ENCODE measurements at regions not wholly inside any gene's neighbourhood (a gene's known extent, or its start where the extent isn't known, plus 50 kb on each side); places are given as distances from the start of the nearest gene placed in this dataset.

GRCh38 chr22:45077286-45077685 is 67.5 kb upstream of the PHF21B start:
- Histone ChIP-seq H3K27ac (no peak overlapping the region), H3K27me3 (replicated peaks in 1 of 7) (peaks cover 0 to 81% (median 18%) of the 10 kb centered on the region in 7 donors), H3K4me3 (no peak overlapping the region), H3K36me3 (no peaks in the 10 kb centered on the region), H3K4me1 (no peaks in the 10 kb centered on the region), H3K9me3 (no peaks in the 10 kb centered on the region)
- DNase-seq = no peak
- WGBS, 5 donors = 69 to 84% (median 77%) methylated on average over 8 to 14 of the region's 14 CpGs
- no peak for TF ChIP-seq POLR2AphosphoS5 (IDR thresholded peaks at IDR 0.05)
- no peak for TF ChIP-seq POLR2A (IDR thresholded peaks at IDR 0.05)
- TF ChIP-seq CTCF (IDR thresholded peaks at IDR 0.05 in 8 of 11, conservative IDR thresholded peaks at IDR 0.05 in 3 of 11) = no peak
- intact Hi-C loops (cut with DNase I; ENCODE audit: low total_unique reads) = no loop called here

GRCh38 chr22:45077826-45078334 is 68.1 kb upstream of the PHF21B start:
- 23 to 59% (median 43%) methylated on average over 24 to 25 of the region's 25 CpGs for WGBS, 5 donors

GRCh38 chr22:45082795-45083194 is 73.0 kb upstream of the PHF21B start:
- DNase-seq = no peak
- WGBS, 5 donors = 26 to 41% (median 37%) methylated on average over 9 of the region's 9 CpGs
- H3K9me3 ChIP-seq = no peaks in the 10 kb centered on the region
- no peaks in the 10 kb centered on the region for H3K4me1 ChIP-seq
- H3K27me3 ChIP-seq (replicated peaks in 1 of 7) = peaks cover 0 to 68% (median 15%) of the 10 kb centered on the region in 7 donors
- TF ChIP-seq POLR2AphosphoS5 (IDR thresholded peaks at IDR 0.05) (no peak), CTCF (IDR thresholded peaks at IDR 0.05 in 8 of 11, conservative IDR thresholded peaks at IDR 0.05 in 3 of 11) (peak in 1 of 11 experiments; percentile 11)
- no peak overlapping the region for H3K4me3 ChIP-seq
- no peak overlapping the region for H3K27ac ChIP-seq
- H3K36me3 ChIP-seq = no peaks in the 10 kb centered on the region
- intact Hi-C loops (cut with DNase I; ENCODE audit: low total_unique reads) = no loop called here

More at GRCh38 chr22:45077826-45078334, 68.1 kb upstream of the PHF21B start:
- Histone ChIP-seq H3K36me3 (no peaks in the 10 kb centered on the region), H3K27ac (no peak overlapping the region), H3K4me3 (no peak overlapping the region), H3K4me1 (no peaks in the 10 kb centered on the region), H3K9me3 (no peaks in the 10 kb centered on the region), H3K27me3 (replicated peaks in 1 of 7) (peaks cover 0 to 81% (median 19%) of the 10 kb centered on the region in 7 donors)
- intact Hi-C loops (cut with DNase I; ENCODE audit: low total_unique reads) = no loop called here
- TF ChIP-seq POLR2A (IDR thresholded peaks at IDR 0.05) = no peak
- DNase-seq = no peak

- H3K36me3 ChIP-seq = no peaks in the 10 kb centered on the region
- H3K27me3 ChIP-seq (replicated peaks in 1 of 7) = peaks cover 0 to 58% (median 11%) of the 10 kb centered on the region in 7 donors
- H3K4me1 ChIP-seq = no peaks in the 10 kb centered on the region
- no peak overlapping the region for H3K4me3 ChIP-seq
- no peak overlapping the region for H3K27ac ChIP-seq
- H3K9me3 ChIP-seq = no peaks in the 10 kb centered on the region
- intact Hi-C loops (cut with DNase I; ENCODE audit: low total_unique reads) = no loop called here
- TF ChIP-seq POLR2A (IDR thresholded peaks at IDR 0.05) = no peak
- no peak for TF ChIP-seq CTCF (IDR thresholded peaks at IDR 0.05 in 8 of 11, conservative IDR thresholded peaks at IDR 0.05 in 3 of 11)
- no peak for TF ChIP-seq POLR2AphosphoS5 (IDR thresholded peaks at IDR 0.05)
- WGBS, 5 donors = 80 to 85% (median 81%) methylated on average over 6 of the region's 6 CpGs
- DNase-seq = no peak
Observed at GRCh38 chr22:45083659-45084305, 74.0 kb upstream of the PHF21B start.
